ENCODE measurements at regions not wholly inside any gene's neighbourhood (a gene's known extent, or its start where the extent isn't known, plus 50 kb on each side); places are given as distances from the start of the nearest gene placed in this dataset.

- Mint-ChIP-seq H3K27me3 (ENCODE audit: low read depth in 3 of 3) (peaks cover 0 to 2% (median 0%) of the 10 kb centered on the region in 3 donors), H3K4me3 (no peak overlapping the region), H3K27ac (no peak overlapping the region), H3K36me3 (no peaks in the 10 kb centered on the region), H3K9me3 (peaks cover 0 to 13% (median 0%) of the 10 kb centered on the region in 7 donors), H3K4me1 (no peaks in the 10 kb centered on the region)
- Histone ChIP-seq H3K9me3 (replicated peaks in 1 of 2; ENCODE audit: control insufficient read depth in 1 of 2, insufficient read depth in 1 of 2, low read length in 2 of 2) (no peaks in the 10 kb centered on the region), H2AFZ (ENCODE audit: insufficient read depth, low read depth, low read length, poor library complexity, severe bottlenecking) (no peak overlapping the region), H3K36me3 (replicated peaks in 1 of 2; ENCODE audit: control insufficient read depth in 1 of 2, insufficient read depth in 2 of 2, low read length in 2 of 2) (no peaks in the 10 kb centered on the region), H4K20me1 (ENCODE audit: insufficient read depth, low read length) (no peaks in the 10 kb centered on the region), H3K27ac (ENCODE audit: low read depth in 1 of 2, low read length in 2 of 2) (no peak overlapping the region), H3K4me3 (replicated peaks in 1 of 3; ENCODE audit: low read depth in 2 of 3, low read length in 3 of 3) (no peak overlapping the region), H3K27me3 (ENCODE audit: control insufficient read depth in 2 of 2, insufficient read depth in 2 of 2, low read length in 2 of 2) (no peaks in the 10 kb centered on the region), H3K79me2 (ENCODE audit: insufficient read depth, low read length) (no peaks in the 10 kb centered on the region), H3K9ac (ENCODE audit: insufficient read depth, low read length, poor library complexity, severe bottlenecking) (no peak overlapping the region), H3K4me1 (ENCODE audit: control insufficient read depth in 1 of 2, insufficient read depth in 2 of 2, low read length in 2 of 2) (peaks cover 5% of the 10 kb centered on the region in 2 donors), H3K4me2 (replicated peaks; ENCODE audit: extremely low read depth, low read length, poor library complexity, severe bottlenecking) (no peak overlapping the region)
- no peak for DNase-seq
- TF ChIP-seq, protein P1, sequence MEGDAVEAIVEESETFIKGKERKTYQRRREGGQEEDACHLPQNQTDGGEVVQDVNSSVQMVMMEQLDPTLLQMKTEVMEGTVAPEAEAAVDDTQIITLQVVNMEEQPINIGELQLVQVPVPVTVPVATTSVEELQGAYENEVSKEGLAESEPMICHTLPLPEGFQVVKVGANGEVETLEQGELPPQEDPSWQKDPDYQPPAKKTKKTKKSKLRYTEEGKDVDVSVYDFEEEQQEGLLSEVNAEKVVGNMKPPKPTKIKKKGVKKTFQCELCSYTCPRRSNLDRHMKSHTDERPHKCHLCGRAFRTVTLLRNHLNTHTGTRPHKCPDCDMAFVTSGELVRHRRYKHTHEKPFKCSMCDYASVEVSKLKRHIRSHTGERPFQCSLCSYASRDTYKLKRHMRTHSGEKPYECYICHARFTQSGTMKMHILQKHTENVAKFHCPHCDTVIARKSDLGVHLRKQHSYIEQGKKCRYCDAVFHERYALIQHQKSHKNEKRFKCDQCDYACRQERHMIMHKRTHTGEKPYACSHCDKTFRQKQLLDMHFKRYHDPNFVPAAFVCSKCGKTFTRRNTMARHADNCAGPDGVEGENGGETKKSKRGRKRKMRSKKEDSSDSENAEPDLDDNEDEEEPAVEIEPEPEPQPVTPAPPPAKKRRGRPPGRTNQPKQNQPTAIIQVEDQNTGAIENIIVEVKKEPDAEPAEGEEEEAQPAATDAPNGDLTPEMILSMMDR (IDR thresholded peaks at IDR 0.05): no peak
- 100% methylated on average over 1 of the region's 1 CpG for WGBS (ENCODE audit: insufficient coverage)
- intact Hi-C loops (cut with micrococcal nuclease): no loop called here
These were observed 844.8 kb downstream of the MAT2B start for GRCh38 chr5:164350236-164350635.

GRCh38 chr5:164351245-164351834, 845.9 kb downstream of the MAT2B start:
- H3K4me3 ChIP-seq (replicated peaks in 1 of 3; ENCODE audit: low read depth in 2 of 3, low read length in 3 of 3): no peak overlapping the region
- Mint-ChIP-seq H3K9me3 (peaks cover 0 to 13% (median 0%) of the 10 kb centered on the region in 7 donors), H3K4me3 (no peak overlapping the region), H3K27ac (no peak overlapping the region), H3K27me3 (ENCODE audit: low read depth in 3 of 3) (no peaks in the 10 kb centered on the region), H3K36me3 (no peaks in the 10 kb centered on the region), H3K4me1 (no peaks in the 10 kb centered on the region)
- no peak overlapping the region for H3K4me2 ChIP-seq (replicated peaks; ENCODE audit: extremely low read depth, low read length, poor library complexity, severe bottlenecking)
- no peak overlapping the region for H3K9ac ChIP-seq (ENCODE audit: insufficient read depth, low read length, poor library complexity, severe bottlenecking)
- H3K79me2 ChIP-seq (ENCODE audit: insufficient read depth, low read length): no peaks in the 10 kb centered on the region
- WGBS (ENCODE audit: insufficient coverage): no CpG with 5 or more reads among the region's 2 CpGs
- no peak overlapping the region for H2AFZ ChIP-seq (ENCODE audit: insufficient read depth, low read depth, low read length, poor library complexity, severe bottlenecking)
- H3K36me3 ChIP-seq (replicated peaks in 1 of 2; ENCODE audit: control insufficient read depth in 1 of 2, insufficient read depth in 2 of 2, low read length in 2 of 2): no peaks in the 10 kb centered on the region
- TF ChIP-seq, protein P1 (IDR thresholded peaks at IDR 0.05): no peak
- H3K9me3 ChIP-seq (replicated peaks in 1 of 2; ENCODE audit: control insufficient read depth in 1 of 2, insufficient read depth in 1 of 2, low read length in 2 of 2): no peaks in the 10 kb centered on the region
- no peaks in the 10 kb centered on the region for H3K27me3 ChIP-seq (ENCODE audit: control insufficient read depth in 2 of 2, insufficient read depth in 2 of 2, low read length in 2 of 2)
- no peak for DNase-seq
- intact Hi-C loops (cut with micrococcal nuclease): no loop called here
- no peaks in the 10 kb centered on the region for H4K20me1 ChIP-seq (ENCODE audit: insufficient read depth, low read length)
- no peak overlapping the region for H3K27ac ChIP-seq (ENCODE audit: low read depth in 1 of 2, low read length in 2 of 2)
- H3K4me1 ChIP-seq (ENCODE audit: control insufficient read depth in 1 of 2, insufficient read depth in 2 of 2, low read length in 2 of 2): peaks cover 5% of the 10 kb centered on the region in 2 donors

Data from CD14-positive monocyte (primary cell).